PC-9 (cell line): ENCODE measurements at regions not wholly inside any gene's neighbourhood (a gene's known extent, or its start where the extent isn't known, plus 50 kb on each side); places are given as distances from the start of the nearest gene placed in this dataset.

Experiments used
- BruUV-seq: library from RNA; stranded (reverse); fragments of 400-500 nt; replicated peaks from 2 replicates; lab custom pipeline; 2021; lab: Mats Ljungman, UMichigan
- CTCF ChIA-PET: fragments of 300-600 bp; sonication (Branson Sonifier 250); formaldehyde crosslinking; loops from one replicate; lab custom pipeline; 2022; ENCODE audit warnings: antibody characterized with exemption; lab: Charles Lee
- POLR2A ChIA-PET: fragments of 300-600 bp; sonication (Branson Sonifier 250); formaldehyde crosslinking; loops from one replicate; lab custom pipeline; 2022; ENCODE audit warnings: antibody characterized with exemption; ENCODE audit not compliant: unreplicated experiment; lab: Charles Lee
- DNase-seq, 2 experiments: peaks; one replicate each; pipeline versions ENCODE4 v3.0.0 to v3.0.0-alpha.2; 2015 to 2022; ENCODE audit warnings: mixed read lengths in 1 of 2
- H2AFZ ChIP-seq: fragments of 200-600 bp; sonication (generic); 2 replicates; pipeline ENCODE4 v1.8.1; 2017; ENCODE audit warnings: antibody characterized with exemption
- H3F3A ChIP-seq: fragments of 200-600 bp; sonication (generic); 2 replicates; pipeline ENCODE4 v1.8.1; 2017; ENCODE audit warnings: antibody characterized with exemption, mild to moderate bottlenecking, low read depth; ENCODE audit not compliant: insufficient read depth
- H3K27ac ChIP-seq: fragments of 200-600 bp; sonication (generic); 2 replicates; pipeline ENCODE4 v1.6.1; 2016; ENCODE audit warnings: mixed run types
- H3K27me3 ChIP-seq: fragments of 200-600 bp; sonication (generic); 2 replicates; pipeline ENCODE4 v1.6.1; 2016; ENCODE audit warnings: low read depth, mixed run types; ENCODE audit not compliant: insufficient read depth
- H3K36me3 ChIP-seq: fragments of 200-600 bp; sonication (generic); 2 replicates; pipeline ENCODE4 v1.6.1; 2016; ENCODE audit warnings: low read depth, mixed run types
- H3K4me1 ChIP-seq: fragments of 200-600 bp; sonication (generic); replicated peaks from 2 replicates; pipeline ENCODE4 v1.6.1; 2016; ENCODE audit warnings: mixed run types; ENCODE audit not compliant: insufficient read depth
- H3K4me2 ChIP-seq: fragments of 200-600 bp; sonication (generic); 2 replicates; pipeline ENCODE4 v1.6.1; 2017; ENCODE audit warnings: mixed run types
- H3K4me3 ChIP-seq: fragments of 200-600 bp; sonication (generic); 2 replicates; pipeline ENCODE4 v1.6.1; 2016; ENCODE audit warnings: mixed run types
- H3K79me2 ChIP-seq: fragments of 200-600 bp; sonication (generic); 2 replicates; pipeline ENCODE4 v1.6.1; 2017; ENCODE audit warnings: low read depth, mixed run types
- H3K9me2 ChIP-seq: fragments of 200-600 bp; sonication (generic); 2 replicates; pipeline ENCODE4 v1.8.1; 2017; ENCODE audit warnings: mild to moderate bottlenecking; ENCODE audit not compliant: insufficient read depth
- H3K9me3 ChIP-seq: fragments of 200-600 bp; sonication (generic); 2 replicates; pipeline ENCODE4 v1.8.1; 2016; ENCODE audit warnings: low read depth; ENCODE audit not compliant: insufficient read depth
- H4K20me1 ChIP-seq: fragments of 200-600 bp; sonication (generic); 2 replicates; pipeline ENCODE4 v1.8.1; 2017; ENCODE audit not compliant: insufficient read depth
- CTCF ChIP-seq: fragments of 200-600 bp; sonication (generic); conservative IDR thresholded peaks from 2 replicates; pipeline ENCODE4 v1.6.1; 2017; ENCODE audit warnings: mixed run types, antibody characterized with exemption, mild to moderate bottlenecking, moderate library complexity
- EZH2 ChIP-seq: fragments of 200-600 bp; sonication (generic); IDR thresholded peaks from 2 replicates; pipeline ENCODE4 v1.8.0; 2017; ENCODE audit warnings: antibody characterized with exemption, low read depth
- intact Hi-C: fragments of 100-400 bp; cut with micrococcal nuclease; formaldehyde crosslinking; loops from one replicate; pipeline ENCODE4 v1.10.0; 2022; ENCODE audit not compliant: unreplicated experiment

GRCh38 chr21:32144851-32145250 is 134.0 kb downstream of the MIS18A start:
- Histone ChIP-seq H3K27me3 (peaks cover 42% of the 10 kb centered on the region), H3K27ac (no peak overlapping the region), H3F3A (no peaks in the 10 kb centered on the region), H4K20me1 (no peaks in the 10 kb centered on the region), H3K9me2 (no peaks in the 10 kb centered on the region), H3K4me1 (no peaks in the 10 kb centered on the region), H2AFZ (no peak overlapping the region), H3K9me3 (no peaks in the 10 kb centered on the region), H3K36me3 (no peaks in the 10 kb centered on the region), H3K4me3 (no peak overlapping the region), H3K79me2 (no peaks in the 10 kb centered on the region), H3K4me2 (no peak overlapping the region)
- intact Hi-C loops = no loop called here
- TF ChIP-seq CTCF (no peak), EZH2 (no peak)
- POLR2A ChIA-PET = no interaction called here
- DNase-seq = no peak
- no TSS peak for BruUV-seq
- CTCF ChIA-PET = no interaction called here

GRCh38 chr21:32143241-32143939 is 135.5 kb downstream of the MIS18A start:
- no peak for DNase-seq
- Histone ChIP-seq H3K4me1 (no peaks in the 10 kb centered on the region), H3K36me3 (no peaks in the 10 kb centered on the region), H3K4me2 (no peak overlapping the region), H3K9me3 (no peaks in the 10 kb centered on the region), H2AFZ (no peak overlapping the region), H3K4me3 (no peak overlapping the region), H3K9me2 (no peaks in the 10 kb centered on the region), H3K27ac (no peak overlapping the region), H3F3A (no peaks in the 10 kb centered on the region), H3K27me3 (peaks cover 37% of the 10 kb centered on the region), H4K20me1 (no peaks in the 10 kb centered on the region), H3K79me2 (no peaks in the 10 kb centered on the region)
- BruUV-seq = no TSS peak
- CTCF ChIA-PET = no interaction called here
- no peak for TF ChIP-seq CTCF
- no peak for TF ChIP-seq EZH2
- POLR2A ChIA-PET = no interaction called here
- intact Hi-C loops = no loop called here

GRCh38 chr21:32141318-32141633 is 137.6 kb downstream of the MIS18A start:
- Histone ChIP-seq H3K4me2 (no peak overlapping the region), H3K36me3 (no peaks in the 10 kb centered on the region), H3K79me2 (no peaks in the 10 kb centered on the region), H4K20me1 (no peaks in the 10 kb centered on the region), H3K9me2 (no peaks in the 10 kb centered on the region), H3K27me3 (peaks cover 46% of the 10 kb centered on the region), H3F3A (no peaks in the 10 kb centered on the region), H2AFZ (no peak overlapping the region), H3K9me3 (no peaks in the 10 kb centered on the region), H3K4me1 (no peaks in the 10 kb centered on the region), H3K27ac (no peak overlapping the region), H3K4me3 (no peak overlapping the region)
- no TSS peak for BruUV-seq
- CTCF ChIA-PET = no interaction called here
- no peak for TF ChIP-seq EZH2
- TF ChIP-seq CTCF = no peak
- intact Hi-C loops = no loop called here
- POLR2A ChIA-PET = no interaction called here
- no peak for DNase-seq
